HG03097 (cell line): ENCODE measurements at regions not wholly inside any gene's neighbourhood (a gene's known extent, or its start where the extent isn't known, plus 50 kb on each side); places are given as distances from the start of the nearest gene placed in this dataset.
"Not testable (repeated sequence)": the region's sequence is repeated elsewhere in the genome, so short reads cannot be mapped to it uniquely, and the experiment has no call there.

Experiments
- ATAC-seq: cut with Tn5 transposase; IDR thresholded peaks from one replicate; pipeline ENCODE4 v1.9.1; 2021; ENCODE audit not compliant: unreplicated experiment, low FRiP score

- no peak for ATAC-seq
Measured at GRCh38 chr1:166740668-166741276, 98.5 kb upstream of the POGK start.

GRCh38 chr1:166763318-166763717, 76.0 kb upstream of the POGK start:
- no peak for ATAC-seq

GRCh38 chr1:166766942-166767341, 72.3 kb upstream of the POGK start:
- ATAC-seq, result no peak

- ATAC-seq, result not testable (repeated sequence)
Measured at GRCh38 chr1:166784646-166785045, 54.6 kb upstream of the POGK start.

- no peak for ATAC-seq
Measured at GRCh38 chr1:166785987-166786386, 53.3 kb upstream of the POGK start.

GRCh38 chr1:166789286-166789685, 50.0 kb upstream of the POGK start:
- no peak for ATAC-seq
